ENCODE measurements at regions not wholly inside any gene's neighbourhood (a gene's known extent, or its start where the extent isn't known, plus 50 kb on each side); places are given as distances from the start of the nearest gene placed in this dataset.

DNA sequence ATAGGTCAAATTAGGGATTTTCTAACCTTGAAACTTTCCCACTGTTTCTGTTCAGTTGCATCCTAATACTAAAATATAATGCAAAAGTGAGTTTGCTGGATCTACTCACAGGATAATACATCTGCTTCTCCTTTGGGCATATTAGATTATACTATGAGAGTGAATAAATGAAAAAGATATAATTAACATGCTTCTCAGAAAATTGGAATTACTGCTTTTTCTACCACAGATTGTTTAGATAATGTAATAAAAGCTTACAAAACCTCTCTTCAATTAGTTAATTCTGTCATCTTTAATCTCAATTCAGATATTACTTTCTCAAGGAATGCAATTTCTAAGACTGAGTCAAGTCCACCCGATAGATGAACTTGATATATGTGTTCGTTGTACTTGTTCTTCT is 1077.2 kb upstream of the CDH2 start:
- DNase-seq (ENCODE audit: low read depth, low spot score): no peak

- no peak for DNase-seq (ENCODE audit: low read depth, low spot score)
Measured at GRCh38 chr18:29251681-29252080, 1074.8 kb upstream of the CDH2 start.

DNA sequence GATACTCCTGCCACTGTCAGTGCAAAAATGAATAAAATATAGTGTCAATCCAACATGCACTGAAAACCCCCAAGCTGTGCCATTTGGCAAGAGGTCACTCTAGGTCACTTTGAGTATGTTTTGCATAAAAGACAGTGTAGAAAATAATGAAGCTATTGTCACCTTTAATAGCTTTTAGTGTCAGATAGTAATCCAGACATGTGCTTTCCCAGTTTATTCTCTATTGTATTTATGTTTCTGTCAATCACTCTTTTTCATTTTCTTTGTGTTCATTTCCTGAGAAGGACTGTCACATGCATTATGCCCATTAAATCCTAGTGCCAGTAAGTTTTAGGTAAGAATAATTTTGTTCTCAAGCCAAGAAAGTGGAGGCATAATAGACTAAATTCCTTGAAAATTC is 1073.9 kb upstream of the CDH2 start:
- no peak for DNase-seq (ENCODE audit: low read depth, low spot score)

DNA sequence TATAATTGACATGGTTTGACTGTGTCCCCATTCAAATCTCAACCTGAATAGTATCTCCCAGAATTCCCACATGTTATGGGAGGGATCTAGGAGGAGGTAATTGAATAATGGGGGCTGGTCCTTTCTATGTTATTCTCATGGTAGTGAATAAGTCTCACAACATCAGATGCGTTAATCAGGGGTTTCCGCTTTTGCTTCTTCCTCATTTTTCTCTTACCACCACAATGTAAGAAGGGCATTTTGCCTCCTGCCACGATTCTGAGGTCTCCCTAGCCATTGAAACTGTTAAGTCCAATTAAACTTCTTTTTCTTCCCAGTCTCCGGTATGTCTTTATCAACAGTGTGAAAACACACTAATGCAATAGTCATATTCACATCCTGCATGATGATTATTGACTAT is 1073.3 kb upstream of the CDH2 start:
- DNase-seq (ENCODE audit: low read depth, low spot score): no peak

GRCh38 chr18:29248805-29249204 is 1071.9 kb upstream of the CDH2 start:
- DNase-seq (ENCODE audit: low read depth, low spot score): no peak

- DNase-seq (ENCODE audit: low read depth, low spot score): no peak
Measured at GRCh38 chr18:29241199-29241598, 1064.3 kb upstream of the CDH2 start.

GRCh38 chr18:29234751-29235150 is 1057.8 kb upstream of the CDH2 start:
- DNase-seq (ENCODE audit: low read depth, low spot score): no peak

- peak; percentile 14 for DNase-seq (ENCODE audit: low read depth, low spot score)
Measured at GRCh38 chr18:29226213-29226612, 1049.3 kb upstream of the CDH2 start.

- no peak for DNase-seq (ENCODE audit: low read depth, low spot score)
Measured at GRCh38 chr18:29225351-29225750, 1048.4 kb upstream of the CDH2 start.

DNA sequence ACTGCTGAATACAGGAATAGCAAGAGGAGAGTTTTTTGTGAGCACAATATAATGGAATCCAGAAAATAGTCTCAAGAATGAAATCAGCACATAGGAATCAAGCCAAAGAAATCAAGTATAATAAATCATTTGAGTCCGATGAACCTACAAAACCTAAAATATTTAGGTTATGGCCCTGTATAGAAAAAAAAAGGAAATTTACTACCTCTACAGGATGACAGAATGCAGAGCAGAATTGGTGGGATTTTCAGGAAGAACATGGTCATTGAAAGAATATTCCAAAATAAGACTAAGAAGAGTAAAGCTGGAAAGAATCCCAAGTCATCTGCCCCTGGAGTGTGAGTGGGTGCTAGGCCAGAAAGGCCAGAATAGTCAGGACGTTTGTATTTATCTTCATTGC is 1041.2 kb upstream of the CDH2 start:
- DNase-seq (ENCODE audit: low read depth, low spot score): no peak

DNA sequence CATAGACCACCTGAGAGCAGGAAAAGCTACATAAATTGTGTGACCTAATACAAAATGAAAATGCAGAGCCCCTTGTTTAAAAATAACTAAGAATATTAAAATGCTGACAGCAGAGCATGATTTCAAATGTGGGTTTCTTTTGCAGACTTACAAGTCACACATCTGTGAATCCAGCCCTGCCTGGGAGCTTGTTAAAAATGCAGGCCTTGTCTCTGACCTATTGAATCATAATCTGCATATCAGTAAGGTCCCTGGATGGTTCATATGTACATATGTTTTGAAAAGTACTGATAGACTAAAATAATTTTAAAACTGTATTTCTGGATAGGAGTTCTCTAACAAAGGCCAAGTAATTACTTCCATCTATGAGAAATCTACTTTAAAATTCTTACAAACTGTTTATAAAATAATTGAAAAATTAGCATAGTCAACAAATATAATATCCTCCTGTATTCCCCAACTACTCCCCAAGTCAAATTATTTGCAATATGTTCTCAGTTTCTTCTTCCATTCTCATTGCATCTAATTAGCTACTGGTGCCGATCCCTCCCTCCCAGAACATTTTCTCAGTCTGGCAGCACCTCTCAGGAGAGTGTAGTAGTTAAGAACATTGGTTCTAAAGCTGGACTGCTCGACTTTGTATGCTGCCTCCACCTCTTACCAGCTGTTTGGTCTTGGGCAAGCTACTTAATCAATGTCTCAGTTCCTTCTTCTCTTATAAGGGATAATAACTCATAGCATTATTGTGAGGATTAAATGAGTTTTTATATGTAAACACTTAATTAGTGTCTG is 1040.4 kb upstream of the CDH2 start:
- DNase-seq (ENCODE audit: low read depth, low spot score): no peak

DNA sequence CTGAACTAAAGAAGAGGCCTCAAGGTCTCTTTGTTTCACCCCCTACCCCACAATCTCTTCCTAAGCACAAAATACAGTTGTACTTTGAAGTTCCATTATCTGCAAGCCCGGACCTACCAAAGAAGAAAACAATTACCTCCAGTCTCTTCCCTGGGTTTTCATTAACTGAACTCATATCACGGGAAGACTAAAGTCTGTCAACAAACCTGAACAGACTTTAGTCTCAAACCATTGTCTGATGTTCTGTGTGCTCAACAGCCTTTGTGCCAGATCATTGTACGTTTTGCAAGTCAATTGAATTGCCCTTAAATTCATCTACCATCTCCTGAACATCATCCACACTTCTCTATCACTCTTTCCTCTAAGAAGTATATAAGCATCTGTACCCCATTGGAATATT is 1021.9 kb upstream of the CDH2 start:
- no peak for DNase-seq (ENCODE audit: low read depth, low spot score)

DNA sequence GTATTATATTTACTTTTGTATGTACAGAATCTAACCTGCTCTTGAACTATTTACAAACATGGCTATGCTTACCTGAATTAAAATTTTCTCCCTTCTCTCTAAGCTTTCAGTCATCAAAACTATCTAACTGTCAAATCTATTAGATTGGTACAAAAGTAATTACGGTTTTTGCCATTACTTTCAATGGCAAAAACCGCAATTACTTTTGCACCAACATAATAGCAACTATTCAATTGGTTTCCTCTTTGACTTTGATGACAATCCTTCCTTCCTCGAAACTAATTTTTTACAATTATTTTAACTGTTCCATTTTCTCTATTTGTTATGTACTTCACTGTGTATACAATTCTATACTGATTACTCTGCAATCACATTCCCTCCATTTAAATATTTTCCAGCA is 1019.4 kb upstream of the CDH2 start:
- no peak for DNase-seq (ENCODE audit: low read depth, low spot score)

GRCh38 chr18:29191263-29191662 is 1014.3 kb upstream of the CDH2 start:
- DNase-seq (ENCODE audit: low read depth, low spot score): peak; percentile 3

DNA sequence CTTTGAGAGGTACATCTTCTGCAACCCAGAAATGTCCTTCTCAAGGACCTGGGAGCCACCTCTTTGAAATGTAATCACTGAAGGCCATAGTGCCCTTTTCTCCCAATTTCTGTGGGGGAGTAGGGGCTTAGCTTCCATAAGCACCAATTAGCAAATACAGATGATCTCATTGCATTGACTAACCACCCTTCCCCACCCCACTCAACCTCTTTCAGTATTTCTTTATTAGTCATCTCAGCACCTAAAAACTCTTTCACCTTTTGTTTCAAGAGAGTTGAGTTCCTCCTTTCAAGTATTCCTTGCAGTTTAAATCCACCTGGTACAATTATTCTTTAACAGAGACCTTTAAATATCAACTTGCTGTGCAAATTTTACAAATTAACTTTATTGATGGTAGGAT is 1011.8 kb upstream of the CDH2 start:
- DNase-seq (ENCODE audit: low read depth, low spot score): no peak

DNA sequence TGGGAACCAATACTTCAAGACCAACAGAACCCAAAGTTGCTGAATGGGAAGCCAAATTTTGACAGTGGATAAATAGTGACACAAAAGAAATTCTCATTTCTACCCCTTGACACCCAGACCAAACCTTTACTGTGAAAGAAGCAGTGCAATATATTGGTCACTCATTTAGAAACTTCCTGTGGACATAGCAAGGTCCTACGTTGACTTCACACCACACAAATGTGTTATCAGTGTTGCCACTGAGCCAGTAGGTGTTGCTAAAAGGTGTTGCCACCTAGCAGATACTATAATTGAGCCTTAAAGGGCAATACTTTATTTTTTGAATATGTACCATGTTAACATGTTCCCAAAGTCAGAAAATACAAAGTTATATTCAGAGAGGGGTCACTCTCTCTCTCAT is 1008.9 kb upstream of the CDH2 start:
- DNase-seq (ENCODE audit: low read depth, low spot score): no peak

- peak; percentile 1 for DNase-seq (ENCODE audit: low read depth, low spot score)
Measured at GRCh38 chr18:29184654-29185053, 1007.7 kb upstream of the CDH2 start.

- no peak for DNase-seq (ENCODE audit: low read depth, low spot score)
Measured at GRCh38 chr18:29181151-29181901, 1004.4 kb upstream of the CDH2 start.

GRCh38 chr18:29176681-29177080 is 999.8 kb upstream of the CDH2 start:
- no peak for DNase-seq (ENCODE audit: low read depth, low spot score)

DNA sequence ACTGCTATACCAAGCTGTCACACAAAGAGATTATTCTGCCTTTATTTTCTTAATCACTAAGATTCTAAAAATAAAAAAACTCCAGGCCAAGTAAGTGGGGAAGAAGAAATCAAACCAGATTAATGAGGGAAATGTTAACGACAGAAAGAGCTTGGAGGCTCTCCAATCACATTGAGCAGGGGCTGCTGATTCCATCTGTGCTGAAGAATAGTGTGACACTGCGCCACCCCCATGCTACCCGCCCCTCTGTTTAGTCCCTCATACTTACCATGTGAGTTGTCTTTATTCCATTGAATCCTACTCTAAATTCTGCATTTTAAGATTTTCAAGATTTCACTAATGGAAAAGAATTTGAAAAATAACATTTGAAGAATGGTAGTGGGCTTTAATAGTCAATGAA is 998.0 kb upstream of the CDH2 start:
- no peak for DNase-seq (ENCODE audit: low read depth, low spot score)

- DNase-seq (ENCODE audit: low read depth, low spot score): no peak
Measured at GRCh38 chr18:29172756-29173067, 995.8 kb upstream of the CDH2 start.

GRCh38 chr18:29171892-29172755 is 995.2 kb upstream of the CDH2 start:
- DNase-seq (ENCODE audit: low read depth, low spot score): no peak
